BLaER1 treated with 17β-estradiol and CSF1 and Interleukin-3, amounts not matched to agents 10 nM and 100 nM (cell line): ENCODE measurements at regions not wholly inside any gene's neighbourhood (a gene's known extent, or its start where the extent isn't known, plus 50 kb on each side); places are given as distances from the start of the nearest gene placed in this dataset.

Experiments used
- H3K27ac ChIP-seq, 11 experiments: shearing (Covaris generic); formaldehyde crosslinking; 2 replicates each; pipeline ENCODE4 v1.8.1; 2022
- H3K27me3 ChIP-seq, 11 experiments: shearing (Covaris generic); formaldehyde crosslinking; 2 replicates each; pipeline ENCODE4 v1.8.1; 2022
- H3K36me3 ChIP-seq, 11 experiments: shearing (Covaris generic); formaldehyde crosslinking; 2 replicates each; pipeline ENCODE4 v1.8.1; 2022
- H3K4me1 ChIP-seq, 10 experiments: shearing (Covaris generic); formaldehyde crosslinking; 2 replicates each; pipeline ENCODE4 v1.8.1; 2022
- H3K4me2 ChIP-seq, 11 experiments: shearing (Covaris generic); formaldehyde crosslinking; 2 replicates each; pipeline ENCODE4 v1.8.1; 2022
- H3K4me3 ChIP-seq, 10 experiments: shearing (Covaris generic); formaldehyde crosslinking; 2 replicates each; pipeline ENCODE4 v1.8.1; 2022
- H3K9ac ChIP-seq, 11 experiments: shearing (Covaris generic); formaldehyde crosslinking; 2 replicates each; pipeline ENCODE4 v1.8.1; 2022
- H3K9me3 ChIP-seq, 11 experiments: shearing (Covaris generic); formaldehyde crosslinking; replicated peaks in 1 of 11; 2 replicates each; pipeline ENCODE4 v1.8.1; 2022
- H4K20me1 ChIP-seq, 11 experiments: shearing (Covaris generic); formaldehyde crosslinking; 2 replicates each; pipeline ENCODE4 v1.8.1; 2022
- Cebpa-rat ChIP-seq, 11 experiments: shearing (Covaris generic); IDR thresholded peaks; 2 replicates each; pipeline ENCODE4 v1.8.1; 2022

DNA sequence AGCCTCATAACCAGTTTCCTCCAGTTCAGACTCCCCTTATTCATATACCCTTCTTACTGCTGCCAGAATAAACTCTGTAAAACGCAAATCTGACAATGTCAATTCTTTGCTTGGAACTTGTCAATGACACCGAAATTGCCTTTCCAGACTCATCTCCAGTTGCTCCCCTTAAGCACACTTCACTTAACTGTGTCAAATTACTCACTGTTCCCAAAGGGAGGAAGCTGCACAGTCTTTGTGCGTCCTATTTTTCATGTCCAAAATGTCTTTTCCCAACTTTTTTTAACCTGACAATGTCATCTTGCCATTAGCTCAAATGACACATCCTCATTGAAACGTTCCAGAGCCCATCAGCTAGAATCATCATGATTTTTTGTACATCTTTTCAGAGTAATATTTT is 867.3 kb downstream of the RPA4 start:
- TF ChIP-seq Cebpa-rat (IDR thresholded peaks at IDR 0.05) = no peak
- Histone ChIP-seq H4K20me1 (no peaks in the 10 kb centered on the region; a peak in 2 of 22 replicates), H3K4me3 (no peak overlapping the region), H3K4me2 (no peak overlapping the region), H3K9me3 (no peaks in the 10 kb centered on the region), H3K9ac (no peak overlapping the region), H3K4me1 (no peaks in the 10 kb centered on the region), H3K27me3 (peaks cover 92 to 100% (median 99%) of the 10 kb centered on the region in 11 experiments), H3K36me3 (no peaks in the 10 kb centered on the region), H3K27ac (no peak overlapping the region)

DNA sequence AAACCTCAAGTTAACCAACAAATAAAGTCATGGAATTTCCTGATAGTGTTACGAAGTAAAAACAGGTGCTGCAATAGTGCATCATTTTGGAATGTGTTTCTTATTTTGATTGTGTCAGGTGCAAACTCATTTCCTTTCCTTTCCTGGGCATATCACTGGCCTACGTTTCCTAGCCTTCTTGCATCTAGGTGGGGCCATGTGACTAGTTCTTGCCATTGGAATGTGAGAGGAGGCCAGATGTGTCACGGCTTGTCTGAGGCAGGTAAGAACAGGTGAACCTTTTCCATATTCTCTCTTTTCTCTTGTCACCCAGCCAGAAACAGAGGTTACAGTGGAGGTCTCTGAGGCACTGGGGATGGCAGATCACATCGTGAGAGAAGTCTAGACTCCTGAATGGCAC is 868.0 kb downstream of the RPA4 start:
- no peaks in the 10 kb centered on the region for H3K9me3 ChIP-seq
- no peak overlapping the region for H3K4me3 ChIP-seq
- no peak overlapping the region for H3K4me2 ChIP-seq
- H3K27me3 ChIP-seq = peaks cover 92 to 100% (median 99%) of the 10 kb centered on the region in 11 experiments
- no peaks in the 10 kb centered on the region for H3K36me3 ChIP-seq
- H3K9ac ChIP-seq = no peak overlapping the region
- TF ChIP-seq Cebpa-rat (IDR thresholded peaks at IDR 0.05) = no peak
- H3K27ac ChIP-seq = no peak overlapping the region
- H4K20me1 ChIP-seq = no peaks in the 10 kb centered on the region
- H3K4me1 ChIP-seq = no peaks in the 10 kb centered on the region

DNA sequence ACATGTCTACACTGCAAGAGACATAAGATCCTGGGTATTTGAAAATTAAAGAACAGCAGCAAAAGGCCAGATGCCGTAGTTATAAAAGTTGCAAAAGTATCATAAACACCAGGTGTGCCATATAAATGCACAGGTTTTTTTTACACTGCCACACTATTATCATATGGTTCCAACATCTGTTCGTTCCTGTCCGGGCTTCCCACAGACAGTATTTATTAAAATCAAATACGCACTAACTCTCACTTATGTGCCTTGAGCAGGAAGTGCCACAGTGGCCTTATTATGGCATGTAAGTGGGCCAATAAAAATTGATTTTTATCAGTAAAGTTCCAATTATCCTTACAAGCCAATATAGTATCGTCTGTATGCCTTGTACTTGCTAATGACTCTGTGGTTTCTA is 873.2 kb downstream of the RPA4 start:
- Histone ChIP-seq H3K36me3 (no peaks in the 10 kb centered on the region), H3K4me3 (no peak overlapping the region), H3K27ac (no peak overlapping the region), H3K9ac (no peak overlapping the region), H3K4me1 (no peaks in the 10 kb centered on the region), H3K9me3 (0 out of 22 replicates have a peak, but pooled peaks cover 0 to 8% (median 0%) of the 10 kb centered on the region in 11 experiments), H4K20me1 (no peaks in the 10 kb centered on the region), H3K27me3 (peaks cover 83 to 100% (median 96%) of the 10 kb centered on the region in 11 experiments), H3K4me2 (no peak overlapping the region)
- TF ChIP-seq Cebpa-rat (IDR thresholded peaks at IDR 0.05) = no peak

DNA sequence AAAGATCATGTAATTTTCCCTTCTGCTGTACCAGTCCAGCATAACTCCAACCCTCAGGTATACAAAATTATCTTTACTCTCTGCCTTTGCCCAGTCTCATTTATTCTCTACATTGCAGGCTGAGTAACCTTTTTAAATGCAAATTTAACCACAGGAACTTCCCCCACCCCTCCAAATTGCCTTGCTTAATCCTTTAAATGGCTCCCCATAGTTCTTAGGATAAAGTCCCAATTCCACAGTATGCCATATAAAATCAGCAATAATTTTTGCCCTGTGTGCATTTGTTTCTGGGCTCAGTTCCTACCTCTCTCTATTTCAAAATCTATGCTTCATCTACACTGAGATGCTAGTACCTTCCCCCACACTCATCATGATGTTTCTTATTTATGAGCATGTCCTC is 879.7 kb downstream of the RPA4 start:
- TF ChIP-seq Cebpa-rat (IDR thresholded peaks at IDR 0.05) = no peak
- no peak overlapping the region for H3K27ac ChIP-seq

DNA sequence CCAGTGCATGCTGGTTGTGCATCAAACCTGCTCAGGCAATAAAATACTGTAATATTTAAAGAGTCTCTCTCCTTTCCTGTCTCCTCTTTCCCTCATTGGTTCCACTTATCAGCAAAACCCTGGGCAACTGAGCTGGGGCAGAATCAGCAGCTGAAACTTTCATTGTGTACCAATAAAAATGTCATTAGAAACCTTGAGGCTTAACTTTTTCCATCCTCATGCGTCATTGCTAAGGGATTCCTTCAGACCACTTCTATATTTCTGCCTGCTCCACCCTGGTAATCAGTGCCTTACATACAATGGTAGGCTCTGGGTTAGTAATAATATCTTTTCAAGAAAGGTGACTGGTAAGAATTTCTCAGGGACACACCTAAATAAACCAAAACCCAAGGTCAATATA is 880.3 kb downstream of the RPA4 start:
- Histone ChIP-seq H3K9ac (no peak overlapping the region), H3K27ac (no peak overlapping the region), H3K4me1 (no peaks in the 10 kb centered on the region), H3K36me3 (no peaks in the 10 kb centered on the region), H3K9me3 (0 out of 22 replicates have a peak, but pooled peaks cover 0 to 11% (median 0%) of the 10 kb centered on the region in 11 experiments), H3K4me2 (no peak overlapping the region), H3K4me3 (no peak overlapping the region), H3K27me3 (peaks cover 86 to 100% (median 100%) of the 10 kb centered on the region in 11 experiments), H4K20me1 (no peaks in the 10 kb centered on the region)
- 0 out of 22 replicates have a peak, but pooled peaks of 1 of the 11 experiments have one; percentile 26 for TF ChIP-seq Cebpa-rat (IDR thresholded peaks at IDR 0.05)

More for the DNA sequence above, 879.7 kb downstream of the RPA4 start:
- H4K20me1 ChIP-seq = no peaks in the 10 kb centered on the region
- H3K4me3 ChIP-seq = no peak overlapping the region
- no peak overlapping the region for H3K9ac ChIP-seq
- H3K9me3 ChIP-seq = 0 out of 22 replicates have a peak, but pooled peaks cover 0 to 15% (median 0%) of the 10 kb centered on the region in 11 experiments
- no peaks in the 10 kb centered on the region for H3K4me1 ChIP-seq
- no peak overlapping the region for H3K4me2 ChIP-seq
- H3K36me3 ChIP-seq = no peaks in the 10 kb centered on the region
- H3K27me3 ChIP-seq = peaks cover 83 to 100% (median 99%) of the 10 kb centered on the region in 11 experiments

DNA sequence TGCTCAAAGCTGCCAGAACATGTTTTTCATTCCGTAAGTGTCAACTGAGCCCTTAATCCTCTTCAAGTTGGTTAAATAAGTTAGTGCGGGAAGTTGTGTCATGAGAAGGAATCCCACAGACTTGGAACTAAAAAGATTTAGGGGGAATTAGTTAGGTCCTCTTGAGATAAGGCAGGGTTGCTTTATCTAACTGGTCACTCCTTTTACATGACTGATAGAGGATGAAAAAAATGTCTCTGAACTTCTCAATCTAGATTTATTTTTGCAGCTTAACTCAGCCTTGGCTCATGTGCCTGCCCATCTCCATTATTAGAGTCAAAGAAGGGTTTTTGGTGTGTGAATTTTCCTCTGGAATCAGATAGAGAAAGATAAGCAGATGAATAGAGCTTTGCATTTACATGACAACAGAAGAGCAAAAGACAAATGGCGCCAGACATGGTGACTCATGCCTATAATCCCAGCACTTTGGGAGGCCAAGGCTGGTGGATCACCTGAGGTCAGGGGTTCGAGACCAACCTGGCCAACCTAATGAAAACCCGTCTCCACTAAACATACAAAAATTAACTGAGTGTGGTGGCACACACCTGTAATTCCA is 882.9 kb downstream of the RPA4 start:
- H3K4me3 ChIP-seq = no peak overlapping the region
- no peaks in the 10 kb centered on the region; a peak in 1 of 22 replicates for H4K20me1 ChIP-seq
- no peak overlapping the region for H3K27ac ChIP-seq
- no peak for TF ChIP-seq Cebpa-rat (IDR thresholded peaks at IDR 0.05)
- H3K9me3 ChIP-seq = 0 out of 22 replicates have a peak, but pooled peaks cover 0 to 6% (median 0%) of the 10 kb centered on the region in 11 experiments
- H3K36me3 ChIP-seq = no peaks in the 10 kb centered on the region
- H3K4me1 ChIP-seq = no peaks in the 10 kb centered on the region
- peaks cover 97 to 100% (median 100%) of the 10 kb centered on the region in 11 experiments for H3K27me3 ChIP-seq
- no peak overlapping the region for H3K9ac ChIP-seq
- no peak overlapping the region for H3K4me2 ChIP-seq

DNA sequence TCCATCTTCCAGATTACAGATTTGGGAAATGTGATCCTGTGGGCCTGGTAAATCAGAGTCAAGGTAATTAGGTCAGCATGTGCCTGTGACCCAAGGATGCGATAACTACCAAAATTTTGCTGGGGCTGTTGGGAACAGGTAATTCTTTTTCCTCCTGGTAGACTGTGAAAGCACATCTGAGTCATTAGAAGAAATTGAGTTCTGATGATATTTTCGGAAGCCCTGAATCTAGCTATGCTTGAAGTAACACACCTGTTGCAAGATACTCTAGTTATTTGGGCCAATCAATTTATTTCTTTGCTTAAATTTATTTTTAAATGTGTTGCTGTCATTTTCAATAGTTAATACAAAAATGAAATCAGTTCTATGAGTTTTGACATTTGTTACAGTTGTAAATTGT is 903.6 kb downstream of the RPA4 start:
- Histone ChIP-seq H4K20me1 (no peaks in the 10 kb centered on the region), H3K9me3 (peaks cover 0 to 22% (median 5%) of the 10 kb centered on the region in 11 experiments; a peak in 7 of 22 replicates), H3K27ac (no peak overlapping the region), H3K9ac (no peak overlapping the region), H3K36me3 (no peaks in the 10 kb centered on the region), H3K4me1 (no peaks in the 10 kb centered on the region), H3K4me3 (no peak overlapping the region), H3K27me3 (peaks cover 37 to 94% (median 79%) of the 10 kb centered on the region in 11 experiments), H3K4me2 (no peak overlapping the region)
- TF ChIP-seq Cebpa-rat (IDR thresholded peaks at IDR 0.05) = no peak

DNA sequence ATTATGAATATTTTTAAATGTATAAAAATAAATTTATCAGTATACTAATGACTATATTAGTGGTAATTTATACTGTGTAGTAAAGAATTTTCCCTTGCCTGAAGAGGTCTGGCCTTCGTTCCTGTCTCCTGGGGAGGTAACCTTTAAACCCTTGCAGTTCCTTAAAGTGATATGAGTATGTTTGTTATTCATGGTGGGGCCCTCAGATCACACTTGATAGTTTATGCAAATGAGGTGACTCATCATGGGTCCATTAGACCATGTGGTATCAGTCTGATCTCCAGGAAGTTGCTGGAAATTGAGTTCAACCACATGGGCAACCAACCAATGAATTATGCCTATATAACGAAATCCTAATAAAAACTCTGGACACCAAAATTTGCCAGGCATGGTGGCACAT is 904.1 kb downstream of the RPA4 start:
- Histone ChIP-seq H3K4me1 (no peaks in the 10 kb centered on the region), H3K4me3 (no peak overlapping the region), H3K9ac (no peak overlapping the region), H3K4me2 (no peak overlapping the region), H4K20me1 (no peaks in the 10 kb centered on the region), H3K9me3 (peaks cover 0 to 22% (median 5%) of the 10 kb centered on the region in 11 experiments; a peak in 7 of 22 replicates), H3K27ac (no peak overlapping the region), H3K36me3 (no peaks in the 10 kb centered on the region), H3K27me3 (peaks cover 34 to 94% (median 79%) of the 10 kb centered on the region in 11 experiments)
- TF ChIP-seq Cebpa-rat (IDR thresholded peaks at IDR 0.05) = no peak

DNA sequence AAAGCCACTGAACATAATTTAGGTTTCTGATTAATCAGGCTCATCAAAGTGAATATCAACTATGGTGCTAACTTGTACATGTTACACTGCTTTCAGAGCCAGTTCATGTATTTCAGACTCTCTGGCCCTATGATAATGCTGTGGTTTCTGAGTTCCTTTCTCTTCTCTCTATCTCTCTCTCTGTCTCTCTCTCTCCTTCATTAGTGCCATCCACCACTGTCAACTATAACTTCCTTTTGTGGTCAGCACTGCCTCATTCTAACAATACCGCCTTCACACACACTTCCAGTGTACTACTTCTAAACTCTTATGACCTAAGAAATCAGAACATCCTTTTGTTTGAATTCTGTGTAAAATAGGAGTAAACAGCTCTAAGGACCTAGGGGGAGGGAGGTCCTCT is 907.1 kb downstream of the RPA4 start:
- peaks cover 32 to 98% (median 79%) of the 10 kb centered on the region in 11 experiments for H3K27me3 ChIP-seq
- H3K4me2 ChIP-seq = 0 out of 22 replicates have a peak overlapping the region, but pooled peaks of 2 of the 11 experiments have one; percentile 6 to 18
- H3K9ac ChIP-seq = no peak overlapping the region
- H3K36me3 ChIP-seq = no peaks in the 10 kb centered on the region
- no peaks in the 10 kb centered on the region for H3K4me1 ChIP-seq
- no peak for TF ChIP-seq Cebpa-rat (IDR thresholded peaks at IDR 0.05)
- H3K9me3 ChIP-seq = peaks cover 0 to 6% (median 0%) of the 10 kb centered on the region in 11 experiments; a peak in 1 of 22 replicates
- H3K27ac ChIP-seq = no peak overlapping the region
- no peak overlapping the region for H3K4me3 ChIP-seq
- no peaks in the 10 kb centered on the region for H4K20me1 ChIP-seq

DNA sequence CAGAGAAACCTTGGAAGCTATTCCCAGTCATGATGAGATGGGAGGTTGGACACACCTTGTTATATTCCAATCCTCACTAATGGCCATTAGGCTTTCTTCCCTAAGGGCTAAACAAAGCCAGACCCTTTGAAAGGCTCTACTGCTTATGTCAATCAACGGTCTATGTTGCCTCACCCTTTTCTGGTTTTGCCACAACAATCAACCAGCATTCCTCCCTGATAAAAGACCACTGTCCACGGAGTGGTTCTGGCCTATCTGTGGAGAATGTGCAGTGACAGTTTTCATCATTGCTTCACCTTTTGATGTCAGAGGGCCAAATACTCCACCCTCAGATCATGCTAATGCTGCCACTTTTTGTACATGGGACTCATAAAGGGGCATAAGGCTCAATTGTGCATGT is 913.4 kb downstream of the RPA4 start:
- H3K4me2 ChIP-seq = no peak overlapping the region
- H3K9me3 ChIP-seq = peaks cover 0 to 17% (median 0%) of the 10 kb centered on the region in 11 experiments; a peak in 2 of 22 replicates
- H3K36me3 ChIP-seq = no peaks in the 10 kb centered on the region
- peaks cover 41 to 74% (median 62%) of the 10 kb centered on the region in 11 experiments for H3K27me3 ChIP-seq
- H3K27ac ChIP-seq = no peak overlapping the region
- no peak overlapping the region for H3K4me3 ChIP-seq
- H3K4me1 ChIP-seq = no peaks in the 10 kb centered on the region
- TF ChIP-seq Cebpa-rat (IDR thresholded peaks at IDR 0.05) = no peak
- 0 out of 22 replicates have a peak, but pooled peaks cover 0 to 8% (median 0%) of the 10 kb centered on the region in 11 experiments for H4K20me1 ChIP-seq
- no peak overlapping the region for H3K9ac ChIP-seq
